K562 (cell line): ENCODE measurements at regions not wholly inside any gene's neighbourhood (a gene's known extent, or its start where the extent isn't known, plus 50 kb on each side); places are given as distances from the start of the nearest gene placed in this dataset.

Source experiments
- AFF1 ChIP-seq, 2 experiments: fragments of 450-650 bp; IDR thresholded peaks; 2 replicates each; pipeline ENCODE4 v1.6.1; 2018; ENCODE audit warnings: mild to moderate bottlenecking in 2 of 2, low read depth in 1 of 2; ENCODE audit not compliant: partially characterized antibody in 2 of 2
- CTCF ChIP-seq, 3 experiments: IDR thresholded peaks in 2 of 3; conservative IDR thresholded peaks in 1 of 3; 2 replicates each; pipeline ENCODE4 v1.5.1; 2011 to 2012; ENCODE audit warnings: low read length in 3 of 3, mild to moderate bottlenecking in 3 of 3, control low read depth in 2 of 3, improper control_type of control experiment in 1 of 3, inconsistent platforms in 1 of 3, low read depth in 1 of 3, mixed read lengths in 1 of 3, moderate library complexity in 1 of 3; ENCODE audit not compliant: insufficient read depth in 2 of 3

- TF ChIP-seq CTCF (IDR thresholded peaks at IDR 0.05 in 2 of 3, conservative IDR thresholded peaks at IDR 0.05 in 1 of 3; ENCODE audit: insufficient read depth in 2 of 3, low read depth in 1 of 3, low read length in 3 of 3) (no peak), AFF1 (IDR thresholded peaks at IDR 0.05; ENCODE audit: low read depth in 1 of 2, partially characterized antibody in 2 of 2) (no peak)
These were observed 425.3 kb downstream of the DUSP10 start for GRCh38 chr1:221316491-221317056.
